A549 (cell line): ENCODE measurements at regions not wholly inside any gene's neighbourhood (a gene's known extent, or its start where the extent isn't known, plus 50 kb on each side); places are given as distances from the start of the nearest gene placed in this dataset.

ENCODE experiments used
- ATAC-seq, 2 experiments: fragments of 200-7000 bp in 1 of 2; fragments of >200 bp in 1 of 2; cut with Nextera tagmentation in 1 of 2; cut with Tn5 transposase in 1 of 2; 3 replicates each; pipeline versions ENCODE4 v1.8.0 to v1.9.1; 2018 to 2020; ENCODE audit warnings: mild to moderate bottlenecking in 1 of 2, moderate library complexity in 1 of 2
- CTCF ChIA-PET: fragments of 300-600 bp; sonication (Branson Sonifier 250); formaldehyde crosslinking; extraction: SDS; loops from one replicate; lab custom pipeline; 2021; ENCODE audit warnings: antibody characterized with exemption, inconsistent platforms; lab: Yijun Ruan, JAX
- POLR2A ChIA-PET: fragments of 350-600 bp; formaldehyde crosslinking; extraction: SDS; loops from one replicate; lab custom pipeline; 2021; ENCODE audit warnings: antibody characterized with exemption, inconsistent platforms; lab: Yijun Ruan, JAX
- DNase-seq, 2 experiments: peaks; one replicate each; pipeline versions ENCODE4 v3.0.0 to v3.0.0-alpha.2; 2011 to 2016; ENCODE audit warnings: low read depth in 1 of 2, low spot score in 1 of 2
- FAIRE-seq: peaks from 2 replicates; lab custom pipeline; 2011; peaks lifted over from hg19 to GRCh38; lab: Jason Lieb, UNC
- H3K27ac ChIP-seq, 2 experiments: fragments of >200 bp; sonication (Bioruptor Twin); formaldehyde crosslinking; 3 replicates each; pipeline ENCODE4 v1.5.1; 2016 to 2017
- H3K4me1 ChIP-seq: fragments of >200 bp; sonication (Bioruptor Twin); formaldehyde crosslinking; 3 replicates; pipeline ENCODE4 v1.6.1; 2016
- H3K4me2 ChIP-seq: fragments of >200 bp; sonication (Bioruptor Twin); formaldehyde crosslinking; 3 replicates; pipeline ENCODE4 v1.6.1; 2016
- H3K4me3 ChIP-seq: fragments of >200 bp; sonication (Bioruptor Twin); formaldehyde crosslinking; 3 replicates; pipeline ENCODE4 v1.5.1; 2016
- H3K9me3 ChIP-seq: fragments of >200 bp; sonication (Bioruptor Twin); formaldehyde crosslinking; 3 replicates; pipeline ENCODE4 v1.6.1; 2016
- CHD2 ChIP-seq: fragments of 150-350 bp; IDR thresholded peaks from 2 replicates; pipeline ENCODE4 v1.6.1; 2014; ENCODE audit warnings: low read length; ENCODE audit not compliant: partially characterized antibody
- CHD4 ChIP-seq: fragments of 200-600 bp; sonication (generic); IDR thresholded peaks from 2 replicates; pipeline ENCODE4 v1.6.1; 2016; ENCODE audit warnings: antibody characterized with exemption, mild to moderate bottlenecking, borderline replicate concordance
- E2F6 ChIP-seq: IDR thresholded peaks from 2 replicates; pipeline ENCODE4 v1.6.1; 2012; ENCODE audit warnings: low read depth, borderline replicate concordance
- EHMT2 ChIP-seq: fragments of 200-600 bp; sonication (generic); IDR thresholded peaks from 2 replicates; pipeline ENCODE4 v1.6.1; 2016; ENCODE audit warnings: antibody characterized with exemption, low read depth, mild to moderate bottlenecking, moderate library complexity
- ELK1 ChIP-seq: fragments of 150-350 bp; IDR thresholded peaks from 2 replicates; pipeline ENCODE4 v1.6.1; 2014; ENCODE audit warnings: low read depth, mild to moderate bottlenecking, low read length
- EP300 ChIP-seq, 2 experiments: fragments of >200 bp; sonication (Bioruptor Twin); formaldehyde crosslinking; IDR thresholded peaks; 2 replicates in 1 of 2; 3 replicates in 1 of 2; pipeline ENCODE4 v1.6.1; 2016 to 2017
- FOXS1 ChIP-seq: fragments of 250-450 bp; sonication (Bioruptor Pico); IDR thresholded peaks from 2 replicates; pipeline ENCODE4 v1.5.0; 2020; ENCODE audit warnings: mild to moderate bottlenecking, moderate library complexity
- HDAC2 ChIP-seq: fragments of 200-600 bp; sonication (generic); IDR thresholded peaks from 2 replicates; pipeline ENCODE4 v1.6.1; 2016
- HES2 ChIP-seq: fragments of >200 bp; sonication (Bioruptor Twin); formaldehyde crosslinking; IDR thresholded peaks from 2 replicates; pipeline ENCODE4 v1.6.1; 2016
- HMGXB4 ChIP-seq: fragments of 250-450 bp; sonication (Bioruptor Pico); IDR thresholded peaks from 2 replicates; pipeline ENCODE4 v1.5.0; 2021; ENCODE audit warnings: mild to moderate bottlenecking, moderate library complexity, borderline replicate concordance
- HOXB13 ChIP-seq: fragments of 250-450 bp; sonication (Bioruptor Pico); IDR thresholded peaks from 2 replicates; pipeline ENCODE4 v1.5.0; 2020; ENCODE audit warnings: low read depth, mild to moderate bottlenecking, moderate library complexity
- JUNB ChIP-seq: fragments of >200 bp; sonication (Bioruptor Twin); formaldehyde crosslinking; IDR thresholded peaks from 2 replicates; pipeline ENCODE4 v1.6.1; 2016
- KDM5A ChIP-seq: fragments of 200-600 bp; sonication (generic); IDR thresholded peaks from 2 replicates; pipeline ENCODE4 v1.6.1; 2016; ENCODE audit warnings: antibody characterized with exemption, mild to moderate bottlenecking
- MAFK ChIP-seq: fragments of 450-650 bp; IDR thresholded peaks from 2 replicates; pipeline ENCODE4 v1.6.1; 2014; ENCODE audit not compliant: partially characterized antibody
- MAX ChIP-seq: IDR thresholded peaks from 2 replicates; pipeline ENCODE4 v1.6.1; 2012
- MYC ChIP-seq: IDR thresholded peaks from 2 replicates; pipeline ENCODE4 v1.6.1; 2012; ENCODE audit warnings: mild to moderate bottlenecking, inconsistent platforms, low read length, improper control_type of control experiment, borderline replicate concordance
- NFE2L2 ChIP-seq: fragments of 150-350 bp; conservative IDR thresholded peaks from 2 replicates; pipeline ENCODE4 v1.6.1; 2014; ENCODE audit warnings: low read length
- NPAS2 ChIP-seq: fragments of 250-450 bp; sonication (Bioruptor Pico); IDR thresholded peaks from 2 replicates; pipeline ENCODE4 v1.8.0; 2022; ENCODE audit warnings: mild to moderate bottlenecking, moderate library complexity, borderline replicate concordance
- POLR2A ChIP-seq: IDR thresholded peaks from 2 replicates; pipeline ENCODE4 v1.6.1; 2012; ENCODE audit warnings: mild to moderate bottlenecking, low read length
- RAD21 ChIP-seq, 2 experiments: fragments of >200 bp in 1 of 2; sonication (Bioruptor Twin) in 1 of 2; formaldehyde crosslinking in 1 of 2; IDR thresholded peaks in 1 of 2; conservative IDR thresholded peaks in 1 of 2; 2 replicates in 1 of 2; 3 replicates in 1 of 2; pipeline ENCODE4 v1.6.1; 2012 to 2018; ENCODE audit warnings: inconsistent platforms in 1 of 2
- RFX5 ChIP-seq: fragments of 450-650 bp; IDR thresholded peaks from 2 replicates; pipeline ENCODE4 v1.7.1; 2014; ENCODE audit warnings: antibody characterized with exemption, mild to moderate bottlenecking, moderate library complexity
- TFCP2L1 ChIP-seq: fragments of 250-450 bp; sonication (Bioruptor Pico); IDR thresholded peaks from 2 replicates; pipeline ENCODE4 v1.5.0; 2021; ENCODE audit warnings: mild to moderate bottlenecking
- TP53 ChIP-seq: fragments of 250-450 bp; sonication (Bioruptor Pico); IDR thresholded peaks from 2 replicates; pipeline ENCODE4 v1.5.0; 2021; ENCODE audit warnings: mild to moderate bottlenecking, moderate library complexity
- ZFP36 ChIP-seq: fragments of 450-650 bp; IDR thresholded peaks from 2 replicates; pipeline ENCODE4 v1.6.1; 2014; ENCODE audit warnings: borderline replicate concordance; ENCODE audit not compliant: partially characterized antibody
- ZNF302 ChIP-seq: fragments of 250-450 bp; sonication (Bioruptor Pico); IDR thresholded peaks from 2 replicates; pipeline ENCODE4 v1.9.0; 2021; ENCODE audit warnings: inconsistent platforms, mild to moderate bottlenecking, moderate library complexity
- WGBS: methylation state at CpG from one replicate; pipeline ENCODE4 v1.1.6; 2017; ENCODE audit errors: missing lambda C conversion rate; 5-methylcytosine and 5-hydroxymethylcytosine counted together
- TF ChIP-seq, protein P1 (sequence below): fragments of 450-650 bp; IDR thresholded peaks from 2 replicates; pipeline ENCODE4 v1.6.1; 2014; ENCODE audit warnings: antibody characterized with exemption
- TF ChIP-seq, protein P2 (sequence below): fragments of >200 bp; sonication (Bioruptor Twin); formaldehyde crosslinking; IDR thresholded peaks from 3 replicates; pipeline ENCODE4 v1.5.1; 2016

- 37% methylated on average over 2 of the region's 2 CpGs for WGBS
- H3K4me1 ChIP-seq, result no peaks in the 10 kb centered on the region
- peaks cover 14% of the 10 kb centered on the region for H3K9me3 ChIP-seq
- no peak overlapping the region for H3K4me3 ChIP-seq
- ATAC-seq, result no peak
- TF ChIP-seq CHD2, result no peak
- ChIA-PET CTCF (no interaction called here), POLR2A (no interaction called here)
- H3K27ac ChIP-seq, result no peak overlapping the region
- no peak for DNase-seq
- H3K4me2 ChIP-seq, result no peak overlapping the region
- FAIRE-seq, result no peak
Measured at GRCh38 chr14:71600309-71600708, 331.9 kb upstream of the RGS6 start.

- H3K4me1 ChIP-seq, result no peaks in the 10 kb centered on the region
- peaks cover 14% of the 10 kb centered on the region for H3K9me3 ChIP-seq
- FAIRE-seq (no peak), DNase-seq (no peak), ATAC-seq (no peak)
- ChIA-PET CTCF (no interaction called here), POLR2A (no interaction called here)
- H3K4me3 ChIP-seq, result no peak overlapping the region
- TF ChIP-seq ELK1 (no peak), HDAC2 (no peak), CHD2 (no peak), POLR2A (no peak), RFX5 (no peak), ZFP36 (no peak), HMGXB4 (CRISPR knock-in tag) (no peak), HES2 (no peak), RAD21 (conservative IDR thresholded peaks at IDR 0.05 in 1 of 2, IDR thresholded peaks at IDR 0.05 in 1 of 2) (no peak), TP53 (no peak), KDM5A (no peak), MYC (no peak), CHD4 (no peak), EHMT2 (no peak)
- H3K27ac ChIP-seq, result no peak overlapping the region
- WGBS, result 94% methylated on average over 5 of the region's 5 CpGs
- H3K4me2 ChIP-seq, result no peak overlapping the region
Measured at GRCh38 chr14:71602524-71602923, 329.7 kb upstream of the RGS6 start.

- Histone ChIP-seq H3K9me3 (peaks cover 14% of the 10 kb centered on the region), H3K4me1 (no peaks in the 10 kb centered on the region), H3K4me3 (no peak overlapping the region), H3K4me2 (no peak overlapping the region), H3K27ac (no peak overlapping the region)
- FAIRE-seq (no peak), DNase-seq (no peak), ATAC-seq (no peak)
- ChIA-PET POLR2A (interaction anchor here (0.5 kb wide), 1 partner anchor 10 kb away, joined by 3 read pairs; no protein-coding TSS in a partner anchor), CTCF (interaction anchor here (0.9 kb wide), 1 partner anchor 15 kb away, joined by 3 read pairs; no protein-coding TSS in a partner anchor)
- TF ChIP-seq EHMT2, result no peak
- no peak for TF ChIP-seq EP300 (IDR thresholded peaks at IDR 0.05)
- no peak for TF ChIP-seq CHD2
- TF ChIP-seq, protein P1, sequence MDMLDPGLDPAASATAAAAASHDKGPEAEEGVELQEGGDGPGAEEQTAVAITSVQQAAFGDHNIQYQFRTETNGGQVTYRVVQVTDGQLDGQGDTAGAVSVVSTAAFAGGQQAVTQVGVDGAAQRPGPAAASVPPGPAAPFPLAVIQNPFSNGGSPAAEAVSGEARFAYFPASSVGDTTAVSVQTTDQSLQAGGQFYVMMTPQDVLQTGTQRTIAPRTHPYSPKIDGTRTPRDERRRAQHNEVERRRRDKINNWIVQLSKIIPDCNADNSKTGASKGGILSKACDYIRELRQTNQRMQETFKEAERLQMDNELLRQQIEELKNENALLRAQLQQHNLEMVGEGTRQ, result no peak
- no peak for TF ChIP-seq FOXS1
- TF ChIP-seq, protein P2, sequence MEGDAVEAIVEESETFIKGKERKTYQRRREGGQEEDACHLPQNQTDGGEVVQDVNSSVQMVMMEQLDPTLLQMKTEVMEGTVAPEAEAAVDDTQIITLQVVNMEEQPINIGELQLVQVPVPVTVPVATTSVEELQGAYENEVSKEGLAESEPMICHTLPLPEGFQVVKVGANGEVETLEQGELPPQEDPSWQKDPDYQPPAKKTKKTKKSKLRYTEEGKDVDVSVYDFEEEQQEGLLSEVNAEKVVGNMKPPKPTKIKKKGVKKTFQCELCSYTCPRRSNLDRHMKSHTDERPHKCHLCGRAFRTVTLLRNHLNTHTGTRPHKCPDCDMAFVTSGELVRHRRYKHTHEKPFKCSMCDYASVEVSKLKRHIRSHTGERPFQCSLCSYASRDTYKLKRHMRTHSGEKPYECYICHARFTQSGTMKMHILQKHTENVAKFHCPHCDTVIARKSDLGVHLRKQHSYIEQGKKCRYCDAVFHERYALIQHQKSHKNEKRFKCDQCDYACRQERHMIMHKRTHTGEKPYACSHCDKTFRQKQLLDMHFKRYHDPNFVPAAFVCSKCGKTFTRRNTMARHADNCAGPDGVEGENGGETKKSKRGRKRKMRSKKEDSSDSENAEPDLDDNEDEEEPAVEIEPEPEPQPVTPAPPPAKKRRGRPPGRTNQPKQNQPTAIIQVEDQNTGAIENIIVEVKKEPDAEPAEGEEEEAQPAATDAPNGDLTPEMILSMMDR, result no peak
- TF ChIP-seq ZNF302, result no peak
- TF ChIP-seq NFE2L2, result no peak
- TF ChIP-seq E2F6, result no peak
- TF ChIP-seq MAX, result no peak
- TF ChIP-seq MAFK, result no peak
- TF ChIP-seq NPAS2, result no peak
- no peak for TF ChIP-seq HOXB13
- no peak for TF ChIP-seq JUNB
- TF ChIP-seq MYC, result no peak
- no peak for TF ChIP-seq TFCP2L1 (CRISPR knock-in tag)
- TF ChIP-seq HMGXB4 (CRISPR knock-in tag), result no peak
Measured at GRCh38 chr14:71604231-71604630, 328.0 kb upstream of the RGS6 start.
